Lower leg skin (tissue), 4 donors: ENCODE measurements at regions not wholly inside any gene's neighbourhood (a gene's known extent, or its start where the extent isn't known, plus 50 kb on each side); places are given as distances from the start of the nearest gene placed in this dataset.

ENCODE experiments used
- DNase-seq, 2 donors: peaks; one replicate each; pipeline ENCODE4 v3.0.0-alpha.2; 2019; ENCODE audit warnings: low spot score in 2 of 2
- H3K4me3 ChIP-seq: fragments of 200-600 bp; sonication (generic); 2 replicates; pipeline ENCODE4 v1.5.1; 2017; ENCODE audit warnings: mild to moderate bottlenecking, low read depth; ENCODE audit not compliant: poor library complexity, severe bottlenecking
- POLR2A ChIP-seq, 2 donors: fragments of 450-650 bp; IDR thresholded peaks; one replicate each; pipeline ENCODE4 v1.6.1; 2016 to 2017; ENCODE audit warnings: antibody characterized with exemption in 2 of 2, mild to moderate bottlenecking in 1 of 2, moderate library complexity in 1 of 2
- WGBS, 2 donors: methylation state at CpG; one replicate each; pipeline ENCODE4 v1.1.5; 2018; 5-methylcytosine and 5-hydroxymethylcytosine counted together
- intact Hi-C: fragments of 100-400 bp; cut with DNase I; formaldehyde crosslinking; loops from one replicate; pipeline ENCODE4 v1.15.0; 2023; ENCODE audit warnings: low total_unique reads
- TF ChIP-seq, protein P1 (sequence below), 3 donors: fragments of 450-650 bp; IDR thresholded peaks; one replicate each; pipeline ENCODE4 v1.5.1; 2016; ENCODE audit warnings: antibody characterized with exemption in 3 of 3, mild to moderate bottlenecking in 3 of 3, moderate library complexity in 2 of 3

DNA sequence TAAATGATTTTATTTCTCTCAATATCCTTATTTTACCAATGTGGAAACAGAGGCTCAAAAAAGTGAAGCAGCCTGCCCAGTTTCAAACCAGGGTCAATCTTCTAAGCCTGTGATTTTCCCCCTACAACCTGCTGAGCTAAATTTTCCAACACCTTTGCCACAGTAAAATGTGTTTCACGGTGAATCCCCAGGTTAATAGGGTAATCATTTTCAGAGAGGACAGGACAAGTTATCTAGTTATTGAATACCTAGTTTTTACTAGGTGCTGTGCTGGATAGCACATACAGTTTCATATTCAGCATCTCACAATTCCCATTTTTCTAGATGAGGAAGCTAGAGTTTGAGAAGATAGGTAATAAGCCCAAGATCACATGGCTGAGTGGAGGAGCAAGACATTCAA lies 236.6 kb downstream of the PTH2R start:
- TF ChIP-seq, protein P1, sequence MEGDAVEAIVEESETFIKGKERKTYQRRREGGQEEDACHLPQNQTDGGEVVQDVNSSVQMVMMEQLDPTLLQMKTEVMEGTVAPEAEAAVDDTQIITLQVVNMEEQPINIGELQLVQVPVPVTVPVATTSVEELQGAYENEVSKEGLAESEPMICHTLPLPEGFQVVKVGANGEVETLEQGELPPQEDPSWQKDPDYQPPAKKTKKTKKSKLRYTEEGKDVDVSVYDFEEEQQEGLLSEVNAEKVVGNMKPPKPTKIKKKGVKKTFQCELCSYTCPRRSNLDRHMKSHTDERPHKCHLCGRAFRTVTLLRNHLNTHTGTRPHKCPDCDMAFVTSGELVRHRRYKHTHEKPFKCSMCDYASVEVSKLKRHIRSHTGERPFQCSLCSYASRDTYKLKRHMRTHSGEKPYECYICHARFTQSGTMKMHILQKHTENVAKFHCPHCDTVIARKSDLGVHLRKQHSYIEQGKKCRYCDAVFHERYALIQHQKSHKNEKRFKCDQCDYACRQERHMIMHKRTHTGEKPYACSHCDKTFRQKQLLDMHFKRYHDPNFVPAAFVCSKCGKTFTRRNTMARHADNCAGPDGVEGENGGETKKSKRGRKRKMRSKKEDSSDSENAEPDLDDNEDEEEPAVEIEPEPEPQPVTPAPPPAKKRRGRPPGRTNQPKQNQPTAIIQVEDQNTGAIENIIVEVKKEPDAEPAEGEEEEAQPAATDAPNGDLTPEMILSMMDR (IDR thresholded peaks at IDR 0.05), result no peak
- H3K4me3 ChIP-seq, result no peak overlapping the region
- intact Hi-C loops, result no loop called here
- 79 to 86% methylated on average over 1 of the region's 1 CpG for WGBS, 2 donors
- DNase-seq, result no peak

DNA sequence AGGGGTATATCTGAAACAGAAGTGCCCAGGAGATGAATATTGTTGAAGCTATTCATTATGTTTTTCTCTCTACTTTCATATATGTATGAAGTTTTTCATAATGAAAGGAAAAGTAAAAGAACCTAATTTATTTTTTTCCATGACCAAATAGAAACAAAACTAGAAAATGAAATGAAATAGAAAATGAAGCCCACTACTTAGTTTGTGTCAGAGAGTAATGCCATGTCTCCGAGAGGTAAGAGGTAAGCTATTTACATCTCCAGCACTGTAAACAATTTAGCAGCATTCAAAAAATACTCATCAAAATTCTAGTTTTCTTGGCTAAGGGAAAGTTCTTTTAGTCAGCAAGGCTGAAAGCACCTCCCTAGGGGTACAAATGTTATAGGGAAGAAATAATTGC lies 238.6 kb downstream of the PTH2R start:
- H3K4me3 ChIP-seq, result no peak overlapping the region
- 75 to 87% methylated on average over 1 of the region's 1 CpG for WGBS, 2 donors
- intact Hi-C loops, result no loop called here
- no peak for TF ChIP-seq POLR2A (IDR thresholded peaks at IDR 0.05)
- TF ChIP-seq, protein P1 (IDR thresholded peaks at IDR 0.05), result no peak
- no peak for DNase-seq

DNA sequence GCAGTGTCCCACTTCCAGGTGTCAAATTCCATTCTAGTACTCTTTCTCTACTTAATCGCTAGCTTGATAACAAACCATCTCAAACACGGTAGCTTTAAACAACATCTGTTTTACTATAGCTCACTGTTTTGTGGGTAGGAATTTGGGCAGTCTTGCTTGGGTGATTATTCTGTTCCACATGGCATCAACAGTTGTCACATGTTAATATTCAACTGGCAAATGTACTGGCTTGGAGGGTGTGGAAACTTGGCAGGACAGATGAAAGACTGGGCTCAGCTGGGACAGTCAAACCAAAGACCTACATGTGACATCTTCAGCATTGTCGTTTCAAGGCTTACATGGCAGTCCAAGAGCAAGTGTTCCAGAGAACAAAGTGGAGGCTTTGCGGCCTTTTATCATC lies 241.8 kb downstream of the PTH2R start:
- no peak for DNase-seq
- no peak overlapping the region for H3K4me3 ChIP-seq
- 60 to 68% methylated on average over 4 of the region's 4 CpGs for WGBS, 2 donors
- TF ChIP-seq, protein P1 (IDR thresholded peaks at IDR 0.05), result no peak
- no peak for TF ChIP-seq POLR2A (IDR thresholded peaks at IDR 0.05)
- intact Hi-C loops, result no loop called here

DNA sequence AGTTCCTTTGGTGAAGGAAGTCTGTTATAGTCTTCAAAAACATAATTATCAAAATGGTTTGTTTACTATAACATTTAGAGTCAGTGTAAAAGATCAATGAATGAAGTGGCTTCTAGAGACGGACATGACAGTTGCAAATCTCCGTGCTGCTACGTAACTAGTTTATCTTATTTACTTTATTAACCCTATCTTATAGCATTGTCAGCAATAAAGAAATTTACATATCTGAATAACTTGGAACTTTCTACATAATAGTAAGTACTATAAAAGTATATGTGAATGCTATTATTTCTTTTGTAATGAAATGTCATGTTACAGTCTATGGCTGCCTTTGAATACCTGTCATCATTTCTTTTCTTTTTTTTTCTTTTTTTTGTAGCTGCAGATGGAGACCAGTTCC lies 246.8 kb downstream of the PTH2R start:
- WGBS, 2 donors, result 81 to 88% methylated on average over 3 of the region's 3 CpGs
- intact Hi-C loops, result no loop called here
- no peak for TF ChIP-seq POLR2A (IDR thresholded peaks at IDR 0.05)
- TF ChIP-seq, protein P1 (IDR thresholded peaks at IDR 0.05), result no peak
- no peak for DNase-seq
- H3K4me3 ChIP-seq, result no peak overlapping the region

DNA sequence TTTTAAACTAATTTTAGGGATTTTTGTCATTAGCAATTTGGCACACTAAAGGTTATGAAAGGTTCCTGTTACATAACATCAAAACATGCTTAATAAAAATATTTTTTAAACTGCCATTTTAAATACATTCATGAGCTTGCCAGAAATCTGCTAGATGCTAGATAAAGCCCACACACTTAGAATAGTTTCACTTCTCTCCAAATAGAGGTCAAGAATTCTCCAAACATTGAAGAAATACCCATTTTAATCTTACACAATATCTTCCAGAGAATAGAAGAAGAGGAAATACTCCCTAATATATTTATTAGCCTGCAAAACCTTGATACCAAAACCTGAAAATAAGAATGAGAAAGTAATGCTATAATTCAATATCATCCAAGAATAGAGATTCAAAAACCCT lies 247.5 kb downstream of the PTH2R start:
- no peak for TF ChIP-seq POLR2A (IDR thresholded peaks at IDR 0.05)
- TF ChIP-seq, protein P1 (IDR thresholded peaks at IDR 0.05), result no peak
- intact Hi-C loops, result no loop called here
- H3K4me3 ChIP-seq, result no peak overlapping the region
- DNase-seq, result no peak

DNA sequence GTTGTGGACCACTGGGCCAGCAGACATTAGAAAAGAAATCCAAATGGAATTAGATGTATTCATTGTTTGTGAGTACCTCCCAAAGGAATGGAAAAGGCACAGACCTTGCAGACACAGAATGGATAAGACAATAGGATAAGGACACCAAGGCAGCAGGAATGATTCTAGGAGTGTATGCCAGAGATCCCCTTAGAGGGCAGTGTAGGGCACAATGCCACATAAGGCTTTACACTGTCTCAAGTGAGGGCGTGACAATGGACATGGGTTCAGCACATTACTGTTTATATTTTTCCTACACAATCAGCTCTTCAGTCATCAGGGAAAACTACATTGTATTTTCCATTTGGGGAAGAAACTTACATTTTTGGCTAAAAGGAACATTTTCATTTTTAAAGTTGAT lies 250.9 kb downstream of the PTH2R start:
- no peak for TF ChIP-seq POLR2A (IDR thresholded peaks at IDR 0.05)
- TF ChIP-seq, protein P1 (IDR thresholded peaks at IDR 0.05), result no peak
- WGBS, 2 donors, result 69 to 75% methylated on average over 1 of the region's 1 CpG
- H3K4me3 ChIP-seq, result no peak overlapping the region
- intact Hi-C loops, result no loop called here
- DNase-seq, result no peak
